ENCODE measurements at regions not wholly inside any gene's neighbourhood (a gene's known extent, or its start where the extent isn't known, plus 50 kb on each side); places are given as distances from the start of the nearest gene placed in this dataset.
"Not testable (repeated sequence)": the region's sequence is repeated elsewhere in the genome, so short reads cannot be mapped to it uniquely, and the experiment has no call there.

GRCh38 chr12:131400668-131401294 is 310.1 kb upstream of the SFSWAP start:
- not testable (repeated sequence) for DNase-seq

GRCh38 chr12:131401907-131402633 is 308.8 kb upstream of the SFSWAP start:
- DNase-seq: not testable (repeated sequence)

- DNase-seq: no peak
Measured at GRCh38 chr12:131402781-131403396, 308.0 kb upstream of the SFSWAP start.

GRCh38 chr12:131403676-131404075 is 307.2 kb upstream of the SFSWAP start:
- DNase-seq: no peak

- DNase-seq: no peak
Measured at GRCh38 chr12:131404705-131405104, 306.2 kb upstream of the SFSWAP start.

- DNase-seq: no peak
Measured at GRCh38 chr12:131407221-131408035, 303.5 kb upstream of the SFSWAP start.

GRCh38 chr12:131408036-131408365 is 302.9 kb upstream of the SFSWAP start:
- no peak for DNase-seq

GRCh38 chr12:131408484-131408883 is 302.4 kb upstream of the SFSWAP start:
- no peak for DNase-seq

- no peak for DNase-seq
Measured at GRCh38 chr12:131409211-131409610, 301.7 kb upstream of the SFSWAP start.

- DNase-seq: not testable (repeated sequence)
Measured at GRCh38 chr12:131411827-131412226, 299.1 kb upstream of the SFSWAP start.

- DNase-seq: no peak
Measured at GRCh38 chr12:131413006-131413405, 297.9 kb upstream of the SFSWAP start.

GRCh38 chr12:131413471-131413870 is 297.4 kb upstream of the SFSWAP start:
- DNase-seq: no peak

- not testable (repeated sequence) for DNase-seq
Measured at GRCh38 chr12:131414155-131414922, 296.6 kb upstream of the SFSWAP start.

GRCh38 chr12:131415781-131416180 is 295.1 kb upstream of the SFSWAP start:
- peak in 1 of 2 donors; percentile 4 for DNase-seq

GRCh38 chr12:131418121-131418520 is 292.8 kb upstream of the SFSWAP start:
- no peak for DNase-seq

GRCh38 chr12:131418884-131419283 is 292.0 kb upstream of the SFSWAP start:
- no peak for DNase-seq

GRCh38 chr12:131420867-131421447 is 289.9 kb upstream of the SFSWAP start:
- DNase-seq: no peak

GRCh38 chr12:131421509-131422186 is 289.2 kb upstream of the SFSWAP start:
- no peak for DNase-seq

- no peak for DNase-seq
Measured at GRCh38 chr12:131422187-131422520, 288.7 kb upstream of the SFSWAP start.

GRCh38 chr12:131422744-131423143 is 288.1 kb upstream of the SFSWAP start:
- DNase-seq: no peak

- DNase-seq: no peak
Measured at GRCh38 chr12:131424270-131424669, 286.6 kb upstream of the SFSWAP start.

Data from CD4-positive, alpha-beta T cell treated with Interferon alpha-2 for 1 hour (primary cell).